Stomach (tissue), 8 donors: ENCODE measurements at regions not wholly inside any gene's neighbourhood (a gene's known extent, or its start where the extent isn't known, plus 50 kb on each side); places are given as distances from the start of the nearest gene placed in this dataset.

Experiments used
- DNase-seq, 2 donors: peaks; one replicate each; pipeline versions ENCODE4 v3.0.0 to v3.0.0-alpha.2; 2013 to 2019
- H3K27ac ChIP-seq, 5 donors: fragments of 200-600 bp in 4 of 5; sonication (generic) in 4 of 5; one replicate each; pipeline ENCODE4 v1.5.1; 2013 to 2019; ENCODE audit warnings: mild to moderate bottlenecking in 1 of 5, moderate library complexity in 1 of 5
- H3K27me3 ChIP-seq, 3 donors: fragments of 200-600 bp; sonication (generic); one replicate each; pipeline ENCODE4 v1.5.1; 2017 to 2019; ENCODE audit warnings: mixed run types in 1 of 3
- H3K36me3 ChIP-seq, 4 donors: fragments of 200-600 bp; sonication (generic); 1 replicate in 3 of 4; 2 replicates in 1 of 4; pipeline ENCODE4 v1.5.1; 2016 to 2019
- H3K4me1 ChIP-seq, 4 donors: fragments of 200-600 bp; sonication (generic); one replicate each; pipeline ENCODE4 v1.5.1; 2016 to 2019
- H3K4me3 ChIP-seq, 4 donors: fragments of 200-600 bp; sonication (generic) in 3 of 4; one replicate each; pipeline ENCODE4 v1.5.1; 2016 to 2019; ENCODE audit warnings: mild to moderate bottlenecking in 1 of 4
- H3K9me3 ChIP-seq, 4 donors: fragments of 200-600 bp; sonication (generic); one replicate each; pipeline ENCODE4 v1.5.1; 2016 to 2019
- CTCF ChIP-seq, 7 experiments: fragments of 450-650 bp in 4 of 7; fragments of 200-600 bp in 3 of 7; sonication (generic) in 3 of 7; IDR thresholded peaks; one replicate each; pipeline ENCODE4 v1.5.1; 2016 to 2019; ENCODE audit warnings: antibody characterized with exemption in 7 of 7, control low read depth in 2 of 7, mild to moderate bottlenecking in 1 of 7
- EP300 ChIP-seq: sonication (generic); formaldehyde crosslinking; IDR thresholded peaks from one replicate; pipeline ENCODE4 v1.6.1; 2017; ENCODE audit warnings: antibody characterized with exemption
- POLR2A ChIP-seq, 4 donors: fragments of 450-650 bp; IDR thresholded peaks; one replicate each; pipeline ENCODE4 v1.6.1; 2016; ENCODE audit warnings: antibody characterized with exemption in 4 of 4, control low read depth in 2 of 4, mild to moderate bottlenecking in 1 of 4, moderate library complexity in 1 of 4
- POLR2AphosphoS5 ChIP-seq, 3 donors: sonication (generic); formaldehyde crosslinking; IDR thresholded peaks; one replicate each; pipeline ENCODE4 v1.6.1; 2016; ENCODE audit warnings: antibody characterized with exemption in 3 of 3
- WGBS, 5 donors: extraction: QIAGEN DNeasy Blood & Tissue Kit in 3 of 5; methylation state at CpG; one replicate each; pipeline versions ENCODE4 v1.1.5 to v1.1.7; 2013 to 2018; 5-methylcytosine and 5-hydroxymethylcytosine counted together
- intact Hi-C: fragments of 100-400 bp; cut with DNase I; formaldehyde crosslinking; loops from one replicate; pipeline ENCODE4 v1.15.1; 2023; ENCODE audit warnings: low total_unique reads
- donor health status: healthy with polysubstance abuse.
- donor health status: Bipolar disorder and iron deficiency.
- donor health status: healthy.

GRCh38 chr4:38354421-38354820 lies 309.6 kb upstream of the KLF3 start:
- Histone ChIP-seq H3K4me1 (no peaks in the 10 kb centered on the region), H3K27me3 (no peaks in the 10 kb centered on the region), H3K36me3 (no peaks in the 10 kb centered on the region), H3K4me3 (no peak overlapping the region), H3K9me3 (peaks cover 0 to 17% (median 5%) of the 10 kb centered on the region in 4 donors), H3K27ac (no peak overlapping the region)
- WGBS, 5 donors: 93 to 100% (median 100%) methylated on average over 1 of the region's 1 CpG
- TF ChIP-seq EP300: no peak
- TF ChIP-seq POLR2AphosphoS5 (IDR thresholded peaks at IDR 0.05): no peak
- TF ChIP-seq CTCF (IDR thresholded peaks at IDR 0.05): no peak
- no peak for TF ChIP-seq POLR2A (IDR thresholded peaks at IDR 0.05)
- DNase-seq: no peak
- intact Hi-C loops: no loop called here

DNA sequence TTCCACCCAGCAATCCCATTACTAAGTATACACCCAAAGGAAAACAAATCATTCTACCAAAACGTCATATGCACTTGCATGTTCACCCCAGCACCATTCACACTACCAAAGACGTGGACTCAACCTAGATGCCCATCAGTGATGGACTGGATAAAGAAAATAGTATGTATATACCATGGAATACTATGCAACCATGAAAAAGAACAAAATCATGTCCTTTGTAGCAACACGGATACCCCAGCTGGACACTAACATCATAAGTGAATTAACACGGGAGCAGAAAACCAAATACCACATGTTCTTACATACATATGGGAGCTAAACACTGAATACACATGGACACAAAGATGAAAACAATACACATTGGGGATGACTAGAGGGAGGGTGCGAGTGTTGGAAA lies 309.1 kb upstream of the KLF3 start:
- Histone ChIP-seq H3K27me3 (no peaks in the 10 kb centered on the region), H3K4me3 (no peak overlapping the region), H3K9me3 (peaks cover 0 to 17% (median 5%) of the 10 kb centered on the region in 4 donors), H3K4me1 (no peaks in the 10 kb centered on the region), H3K36me3 (no peaks in the 10 kb centered on the region), H3K27ac (no peak overlapping the region)
- 86 to 91% (median 90%) methylated on average over 5 of the region's 5 CpGs for WGBS, 5 donors
- intact Hi-C loops: no loop called here
- TF ChIP-seq CTCF (IDR thresholded peaks at IDR 0.05) (no peak), POLR2AphosphoS5 (IDR thresholded peaks at IDR 0.05) (no peak)
- no peak for DNase-seq

DNA sequence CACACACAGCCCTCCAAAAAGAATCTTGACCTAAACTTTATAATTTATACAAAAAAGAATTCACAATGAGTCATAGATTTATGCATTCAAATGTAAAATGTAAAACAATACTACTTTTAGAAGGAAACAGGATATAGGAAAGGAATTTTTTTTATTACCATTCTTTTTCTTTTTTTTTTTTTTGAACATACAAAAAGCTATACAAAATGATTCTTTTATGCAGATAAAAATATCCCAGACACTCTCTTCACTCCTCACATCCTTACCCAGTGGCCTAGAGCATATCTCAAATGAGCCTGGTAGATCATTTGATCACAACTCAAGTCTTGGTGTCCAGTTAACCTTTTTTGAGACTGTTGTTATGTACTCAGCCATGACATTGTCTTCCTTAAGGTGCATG lies 307.3 kb upstream of the KLF3 start:
- intact Hi-C loops: no loop called here
- peaks cover 0 to 17% (median 5%) of the 10 kb centered on the region in 4 donors for H3K9me3 ChIP-seq
- H3K4me3 ChIP-seq: no peak overlapping the region
- H3K4me1 ChIP-seq: no peaks in the 10 kb centered on the region
- H3K27ac ChIP-seq: no peak overlapping the region
- DNase-seq: no peak
- H3K36me3 ChIP-seq: no peaks in the 10 kb centered on the region
- no peak for TF ChIP-seq POLR2A (IDR thresholded peaks at IDR 0.05)
- TF ChIP-seq POLR2AphosphoS5 (IDR thresholded peaks at IDR 0.05): no peak
- no peak for TF ChIP-seq CTCF (IDR thresholded peaks at IDR 0.05)
- no peak for TF ChIP-seq EP300
- H3K27me3 ChIP-seq: no peaks in the 10 kb centered on the region

- H3K27me3 ChIP-seq: no peaks in the 10 kb centered on the region
- no peak for DNase-seq
- H3K4me1 ChIP-seq: no peaks in the 10 kb centered on the region
- TF ChIP-seq POLR2AphosphoS5 (IDR thresholded peaks at IDR 0.05) (no peak), POLR2A (IDR thresholded peaks at IDR 0.05) (no peak), CTCF (IDR thresholded peaks at IDR 0.05) (no peak)
- no peak overlapping the region for H3K27ac ChIP-seq
- H3K9me3 ChIP-seq: peaks cover 0 to 11% (median under 1%) of the 10 kb centered on the region in 4 donors
- 93 to 97% (median 95%) methylated on average over 6 of the region's 6 CpGs for WGBS, 5 donors
- H3K36me3 ChIP-seq: no peaks in the 10 kb centered on the region
- intact Hi-C loops: no loop called here
- no peak overlapping the region for H3K4me3 ChIP-seq
These were observed 306.5 kb upstream of the KLF3 start for GRCh38 chr4:38357546-38357945.

DNA sequence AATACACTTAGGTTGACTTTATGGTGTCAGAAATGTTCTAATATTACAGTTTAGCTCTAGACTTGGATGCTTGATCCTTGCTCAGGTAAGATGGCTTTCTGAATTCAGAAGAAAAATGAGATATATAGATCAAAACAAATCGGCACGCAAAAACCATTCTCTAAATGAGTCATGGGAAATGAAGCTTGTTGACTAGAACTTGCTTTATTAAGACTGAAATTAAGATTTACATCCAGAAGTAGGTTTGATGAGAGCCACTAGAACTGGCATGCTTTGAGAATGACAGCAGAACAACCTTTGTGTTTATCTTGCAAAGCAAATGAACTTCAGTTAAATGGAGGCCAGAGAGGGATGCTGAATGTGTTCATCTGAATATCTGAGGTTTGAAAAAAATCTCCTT lies 304.9 kb upstream of the KLF3 start:
- Histone ChIP-seq H3K9me3 (peaks cover 0 to 7% (median 0%) of the 10 kb centered on the region in 4 donors), H3K4me3 (no peak overlapping the region), H3K27me3 (no peaks in the 10 kb centered on the region), H3K27ac (no peak overlapping the region), H3K4me1 (no peaks in the 10 kb centered on the region), H3K36me3 (no peaks in the 10 kb centered on the region)
- 85 to 97% (median 91%) methylated on average over 2 of the region's 2 CpGs for WGBS, 5 donors
- intact Hi-C loops: no loop called here
- TF ChIP-seq POLR2AphosphoS5 (IDR thresholded peaks at IDR 0.05): no peak
- TF ChIP-seq EP300: no peak
- no peak for TF ChIP-seq POLR2A (IDR thresholded peaks at IDR 0.05)
- TF ChIP-seq CTCF (IDR thresholded peaks at IDR 0.05): no peak
- DNase-seq: no peak
